DMS153 treated with DMSO at 0.1 percent for 48 hours (cell line): ENCODE measurements at regions not wholly inside any gene's neighbourhood (a gene's known extent, or its start where the extent isn't known, plus 50 kb on each side); places are given as distances from the start of the nearest gene placed in this dataset.
"Not testable (repeated sequence)": the region's sequence is repeated elsewhere in the genome, so short reads cannot be mapped to it uniquely, and the experiment has no call there.

Experiments
- DNase-seq: peaks from one replicate; lab custom pipeline; 2025; ENCODE audit not compliant: unreplicated experiment; lab: John Stamatoyannopoulos, UW

GRCh38 chr5:160479220-160479619, 57.6 kb downstream of the PTTG1 start:
- DNase-seq: no peak

DNA sequence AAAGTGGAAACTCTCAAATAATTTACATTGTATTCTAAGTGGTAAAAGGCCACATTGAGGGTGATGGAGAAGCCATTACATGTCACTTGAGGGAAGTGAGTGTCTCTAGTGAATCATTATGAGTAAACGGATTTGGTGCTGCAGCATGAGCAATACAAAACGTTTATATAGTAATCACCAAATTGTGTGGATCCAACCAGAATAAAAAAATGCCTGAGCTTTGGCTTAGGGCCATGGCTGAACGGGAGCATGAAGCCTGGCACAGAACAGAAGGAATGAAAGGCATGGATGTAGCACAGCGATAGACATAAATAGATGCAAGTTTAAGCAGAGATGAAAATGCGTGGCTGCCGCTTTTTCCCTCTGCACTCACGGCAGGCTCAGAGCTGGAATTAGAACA, 58.3 kb downstream of the PTTG1 start:
- DNase-seq: no peak

DNA sequence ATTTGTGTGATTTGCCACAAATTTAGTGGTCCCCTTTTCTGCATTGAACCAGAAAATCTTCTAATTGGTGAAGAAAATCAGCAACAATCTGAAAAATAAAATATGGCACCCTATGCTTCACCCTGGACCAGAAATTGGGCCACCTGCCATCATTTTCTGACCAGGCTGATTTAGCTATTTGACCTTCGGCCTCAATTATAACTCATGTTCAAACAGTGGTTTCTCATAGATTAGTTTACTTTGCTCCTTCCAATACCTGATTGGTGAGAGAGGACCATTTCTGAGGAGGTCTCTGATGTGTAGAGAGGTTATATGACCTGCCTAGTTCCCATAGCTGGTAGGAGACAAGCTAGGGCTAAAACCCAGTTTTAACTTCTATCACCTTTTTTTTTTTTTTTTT, 59.0 kb downstream of the PTTG1 start:
- DNase-seq: no peak

GRCh38 chr5:160484678-160485077, 63.0 kb downstream of the PTTG1 start:
- no peak for DNase-seq

DNA sequence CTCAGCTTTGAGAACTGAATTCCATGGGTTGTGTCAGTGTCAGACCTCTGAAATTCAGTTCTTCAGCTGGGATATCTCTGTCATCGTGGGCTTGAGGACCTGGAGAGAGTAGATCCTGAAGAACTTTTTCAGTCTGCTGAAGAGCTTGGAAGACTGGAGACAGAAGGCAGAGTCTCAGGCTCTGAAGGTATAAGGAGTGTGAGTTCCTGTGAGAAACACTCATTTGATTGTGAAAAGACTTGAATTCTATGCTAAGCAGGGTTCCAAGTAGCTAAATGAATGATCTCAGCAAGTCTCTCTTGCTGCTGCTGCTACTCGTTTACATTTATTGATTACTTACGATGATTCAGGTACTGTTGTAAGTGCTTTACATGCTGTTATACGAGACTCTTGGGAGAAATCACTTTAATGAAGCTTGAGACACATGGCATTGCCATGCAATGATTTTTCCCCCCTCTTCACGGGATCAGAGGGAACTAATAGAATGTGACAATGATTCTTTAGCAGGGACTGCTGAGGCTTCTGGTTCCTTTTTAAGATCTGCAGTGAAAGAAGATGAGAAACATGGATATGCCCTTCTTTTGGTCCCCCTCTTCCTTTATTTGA, 63.8 kb downstream of the PTTG1 start:
- no peak for DNase-seq

DNA sequence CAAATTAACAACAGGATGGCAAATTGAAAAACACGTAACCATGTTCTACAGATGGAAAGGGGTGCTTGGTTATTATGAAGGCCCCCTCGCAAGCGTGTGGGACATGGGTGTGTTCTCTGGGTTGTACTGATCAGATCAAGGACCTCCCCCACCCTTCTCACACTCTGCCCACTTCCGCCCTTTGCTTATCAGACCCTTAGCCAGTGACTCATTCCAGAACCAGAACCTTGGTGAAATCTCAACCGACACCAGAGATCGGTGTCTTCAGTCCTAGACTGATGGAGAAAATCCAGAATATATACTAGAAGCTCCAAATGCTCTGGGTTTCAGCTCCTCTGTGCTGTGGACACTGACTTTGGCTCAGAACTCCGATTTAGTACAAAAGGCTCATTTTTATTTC, 64.9 kb downstream of the PTTG1 start:
- no peak for DNase-seq

DNA sequence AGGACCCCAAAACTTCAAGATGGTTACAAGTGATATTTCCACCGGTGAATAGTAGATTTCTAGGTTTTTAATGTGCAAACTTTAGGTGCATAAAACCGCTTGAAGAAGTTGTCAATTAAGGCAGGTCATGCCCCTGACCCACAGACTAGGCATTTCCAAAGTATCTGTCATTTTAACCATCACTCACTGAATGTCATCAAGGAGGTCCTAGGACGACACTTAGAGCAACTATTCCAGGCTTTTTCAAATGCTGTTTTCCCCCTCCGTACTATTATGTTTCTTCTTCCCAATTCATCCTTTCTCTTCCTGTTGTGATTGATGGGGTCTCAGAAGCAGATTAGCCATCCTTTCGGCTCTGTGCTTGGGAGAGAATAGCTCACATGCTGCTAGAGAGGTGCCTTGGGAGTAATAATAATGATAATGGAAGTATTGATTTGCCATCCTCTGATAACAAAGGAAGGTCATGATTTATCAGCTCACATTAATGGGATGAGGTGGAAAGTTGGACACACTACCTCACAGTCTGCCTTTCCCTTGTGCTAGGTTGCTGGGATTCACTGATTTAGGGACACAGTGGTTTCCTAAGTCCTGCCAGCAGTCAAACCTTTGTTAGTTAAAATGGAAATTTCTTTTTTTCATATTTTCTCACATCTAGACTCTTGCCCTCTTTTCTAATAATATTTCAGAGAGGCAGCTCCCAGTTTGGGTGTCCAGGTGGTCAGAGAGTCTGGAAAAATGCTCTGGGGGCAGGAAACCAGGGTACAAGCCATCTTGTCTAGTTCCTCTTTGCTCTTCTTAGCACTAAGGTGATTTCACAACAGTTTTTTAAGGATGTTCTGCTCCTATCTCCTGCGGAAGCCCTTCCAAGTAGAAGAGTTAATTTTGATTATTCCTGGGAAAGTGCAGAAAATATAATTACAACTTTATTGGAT, 67.0 kb downstream of the PTTG1 start:
- no peak for DNase-seq

DNA sequence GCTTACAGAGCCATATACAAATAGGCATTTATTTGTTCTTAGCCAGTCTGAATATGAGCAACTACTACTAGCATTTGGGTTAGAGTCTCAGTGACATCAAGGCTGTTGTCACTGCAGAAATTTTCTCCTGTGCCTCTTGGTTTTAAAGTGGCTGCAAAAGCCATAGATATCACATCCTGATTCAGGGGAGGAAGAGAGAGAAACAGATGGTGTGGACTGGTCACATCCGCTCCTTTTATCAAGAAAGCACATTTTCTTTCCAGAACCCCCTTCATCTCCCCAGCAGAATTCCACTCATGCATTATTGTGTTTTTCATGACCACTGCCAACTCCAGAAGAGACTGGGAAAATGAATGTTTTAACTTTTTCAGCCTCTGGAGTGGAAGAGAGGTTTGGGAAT, 69.8 kb downstream of the PTTG1 start:
- DNase-seq: no peak

DNA sequence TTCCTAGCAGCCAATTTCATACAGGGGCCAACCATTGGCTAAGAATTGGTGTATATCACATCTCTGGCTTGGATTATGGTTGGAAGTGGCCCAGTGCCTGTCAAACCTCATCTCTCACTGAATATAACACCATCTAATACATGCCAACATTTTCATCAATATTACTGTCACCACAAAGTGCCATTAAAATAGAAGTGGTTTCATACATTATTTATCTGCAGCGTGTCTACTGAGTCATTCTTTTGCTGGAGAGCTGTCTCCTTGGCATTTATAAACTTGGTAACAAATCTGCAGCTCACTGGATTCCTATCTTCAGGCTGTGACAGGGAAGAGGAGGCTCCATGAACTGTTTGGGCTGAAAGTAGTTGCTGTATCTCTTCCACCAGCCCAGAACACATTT, 70.9 kb downstream of the PTTG1 start:
- DNase-seq: no peak

DNA sequence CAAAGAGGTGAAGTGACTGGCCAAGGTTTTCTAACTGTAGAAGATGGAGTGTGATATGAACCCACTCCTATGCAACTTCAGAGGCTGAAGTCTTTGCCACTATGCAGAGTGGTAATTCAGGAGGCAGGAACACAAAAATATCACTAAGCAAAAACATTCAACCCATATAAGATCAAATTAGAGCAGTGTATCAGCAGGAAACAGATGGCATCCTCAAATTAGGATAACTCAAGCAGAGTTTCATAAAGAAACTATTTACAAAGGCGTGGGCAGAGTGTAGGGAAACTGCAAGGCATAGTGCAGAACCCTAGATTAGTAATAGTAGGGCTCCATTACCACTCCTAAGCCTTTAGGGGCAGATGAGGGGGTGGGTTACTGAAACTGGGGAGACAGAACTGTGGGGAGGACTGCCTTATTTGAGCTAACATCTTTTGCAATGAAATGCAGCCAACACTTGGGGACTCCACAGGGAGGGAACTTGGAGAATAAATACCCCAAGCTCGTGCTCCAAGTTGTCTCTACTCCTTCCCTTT, 72.2 kb downstream of the PTTG1 start:
- no peak for DNase-seq

DNA sequence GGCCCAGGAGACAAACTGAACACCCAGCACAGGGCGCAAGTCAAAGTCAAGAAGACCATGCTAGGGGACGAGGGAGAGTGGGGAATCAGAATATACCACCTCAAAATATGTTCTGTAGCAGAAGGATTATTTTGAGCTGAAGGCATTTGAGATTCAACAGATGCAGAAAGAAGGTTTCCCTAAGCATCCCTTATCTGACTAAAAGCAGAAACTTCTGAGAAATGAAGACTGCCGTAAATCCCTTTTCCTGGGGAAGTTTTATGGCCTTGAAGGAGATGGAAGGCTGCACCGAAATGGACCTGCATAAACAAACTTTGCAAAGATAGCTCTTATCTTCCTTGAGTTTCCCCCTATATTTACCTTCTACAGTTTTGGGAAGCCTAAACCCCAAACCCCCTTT, 72.8 kb downstream of the PTTG1 start:
- no peak for DNase-seq

- DNase-seq: no peak
Observed at GRCh38 chr5:160496334-160496733, 74.7 kb downstream of the PTTG1 start.

DNA sequence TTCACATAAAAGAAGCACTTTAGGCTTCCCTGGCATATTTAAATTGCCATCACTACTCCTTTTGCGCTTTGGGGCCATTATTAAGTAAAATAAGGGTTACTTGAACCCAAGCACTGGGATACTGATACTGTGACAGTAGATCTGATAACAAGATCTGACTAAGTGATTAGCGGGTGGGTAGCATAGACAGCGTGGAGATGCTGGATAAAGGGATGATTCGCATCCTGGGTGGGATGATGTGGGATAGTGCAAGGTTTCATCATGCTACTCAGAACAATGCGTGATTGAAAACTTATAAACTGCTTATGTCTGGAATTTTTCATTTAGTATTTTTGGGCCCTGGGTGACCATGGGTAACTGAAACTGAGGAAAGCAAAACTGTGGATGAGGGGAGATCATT, 75.1 kb downstream of the PTTG1 start:
- no peak for DNase-seq

DNA sequence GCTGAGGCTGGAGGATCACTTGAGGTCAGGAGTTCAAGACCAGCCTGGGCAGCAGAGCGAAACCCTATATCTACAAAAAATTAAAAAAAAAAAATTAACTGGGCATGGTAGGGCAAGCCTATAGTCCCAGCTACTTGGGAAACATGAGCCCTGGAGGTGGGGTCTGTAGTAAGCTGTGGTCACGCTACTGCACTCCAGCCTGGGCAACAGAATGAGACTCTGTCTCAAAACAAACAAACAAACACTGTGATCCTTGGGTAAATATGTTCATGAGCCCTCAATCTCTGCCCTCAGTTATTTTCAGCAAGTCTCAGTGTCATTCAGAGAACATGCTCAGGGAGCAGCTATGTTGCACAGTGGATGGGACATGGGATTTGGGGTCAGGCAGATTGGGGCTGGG, 76.2 kb downstream of the PTTG1 start:
- no peak for DNase-seq

DNA sequence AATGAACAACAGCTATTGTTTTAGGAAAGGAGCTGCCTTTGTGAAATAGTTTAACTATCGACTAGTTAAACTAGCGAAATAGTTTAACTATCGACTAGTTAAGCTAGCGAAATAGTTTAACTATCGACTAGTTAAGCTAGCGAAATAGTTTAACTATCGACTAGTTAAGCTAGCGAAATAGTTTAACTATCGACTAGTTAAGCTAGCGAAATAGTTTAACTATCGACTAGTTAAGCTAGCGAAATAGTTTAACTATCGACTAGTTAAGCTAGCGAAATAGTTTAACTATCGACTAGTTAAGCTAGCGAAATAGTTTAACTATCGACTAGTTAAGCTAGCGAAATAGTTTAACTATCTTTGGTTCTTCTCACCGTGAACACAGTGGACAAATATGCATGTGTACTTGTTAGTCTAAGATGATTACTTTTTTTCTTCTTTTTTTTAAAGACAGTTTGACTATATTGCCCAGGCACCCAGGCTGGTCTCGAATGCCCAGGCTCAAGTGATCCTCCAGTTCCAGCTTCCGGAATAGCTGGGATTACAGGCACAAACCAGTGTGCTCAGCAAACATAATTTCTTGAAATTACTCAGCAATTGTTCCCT, 76.9 kb downstream of the PTTG1 start:
- DNase-seq: not testable (repeated sequence)

- no peak for DNase-seq
Observed at GRCh38 chr5:160500786-160501779, 79.4 kb downstream of the PTTG1 start.

DNA sequence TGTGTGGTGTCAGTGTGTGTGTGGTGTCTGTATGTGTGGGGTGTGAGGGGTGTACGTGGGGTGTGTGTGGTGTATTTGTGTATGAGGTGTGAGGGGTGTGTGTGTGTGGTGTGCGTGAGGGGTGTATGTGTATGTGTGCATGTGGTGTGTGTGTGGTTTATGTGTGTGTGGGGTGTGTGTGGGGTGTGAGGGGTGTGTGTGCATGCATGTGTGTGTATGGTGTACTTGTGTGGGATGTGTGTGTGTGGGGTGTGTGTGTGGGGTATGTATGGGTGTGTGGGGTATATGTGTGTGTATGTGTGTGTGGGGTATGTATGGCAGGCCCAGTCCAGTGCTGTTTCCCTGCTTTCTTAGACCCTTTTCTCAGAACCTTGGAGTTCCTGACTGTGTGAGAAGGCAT, 83.3 kb downstream of the PTTG1 start:
- no peak for DNase-seq

DNA sequence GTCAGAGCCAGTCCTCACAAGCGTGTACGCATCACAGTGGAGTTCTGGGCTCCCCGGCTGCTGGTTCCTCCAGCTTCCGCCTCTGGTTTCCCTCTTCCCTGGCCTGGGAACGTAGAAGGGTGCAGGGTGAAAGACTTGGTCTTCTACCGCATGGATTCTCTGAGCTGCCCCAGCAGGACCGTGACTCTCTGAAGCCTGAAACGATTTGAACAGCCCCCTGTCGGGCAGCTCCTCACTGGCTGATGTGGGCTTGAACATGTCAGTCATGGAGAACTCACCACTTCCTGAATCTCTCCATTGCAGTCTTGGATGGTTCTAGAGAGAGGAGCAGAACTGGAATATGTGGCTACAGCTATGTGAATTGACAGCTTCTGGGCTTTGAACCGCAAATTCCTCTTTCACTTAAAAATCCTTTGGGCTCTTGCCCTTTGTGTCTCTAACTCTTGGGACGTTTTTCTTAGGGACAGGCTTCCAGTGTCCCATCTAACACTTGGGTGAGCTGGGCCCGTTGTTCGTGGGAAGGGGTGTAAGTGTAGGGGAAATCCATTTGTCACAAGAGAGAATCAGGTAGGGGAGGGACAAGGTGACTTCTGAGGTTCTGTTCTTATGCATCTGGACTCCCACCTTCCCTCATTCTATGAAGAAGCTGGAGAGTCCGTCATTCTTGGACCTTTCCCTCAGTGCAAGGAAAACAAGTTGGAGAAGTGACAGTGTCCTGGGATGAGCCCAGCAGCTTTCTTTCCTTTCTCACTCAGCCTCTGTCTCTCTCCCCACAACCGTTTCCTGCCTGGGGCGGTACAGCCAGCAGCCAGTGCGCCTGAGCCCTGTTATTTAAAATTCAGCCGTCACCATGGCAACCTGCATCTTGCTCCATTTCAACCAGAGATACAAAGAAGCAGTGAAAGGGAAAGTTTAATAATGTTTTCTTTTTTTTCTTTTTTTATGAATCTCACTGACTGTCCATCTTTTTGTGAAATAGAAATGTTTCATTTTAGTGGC, 84.7 kb downstream of the PTTG1 start:
- no peak for DNase-seq

DNA sequence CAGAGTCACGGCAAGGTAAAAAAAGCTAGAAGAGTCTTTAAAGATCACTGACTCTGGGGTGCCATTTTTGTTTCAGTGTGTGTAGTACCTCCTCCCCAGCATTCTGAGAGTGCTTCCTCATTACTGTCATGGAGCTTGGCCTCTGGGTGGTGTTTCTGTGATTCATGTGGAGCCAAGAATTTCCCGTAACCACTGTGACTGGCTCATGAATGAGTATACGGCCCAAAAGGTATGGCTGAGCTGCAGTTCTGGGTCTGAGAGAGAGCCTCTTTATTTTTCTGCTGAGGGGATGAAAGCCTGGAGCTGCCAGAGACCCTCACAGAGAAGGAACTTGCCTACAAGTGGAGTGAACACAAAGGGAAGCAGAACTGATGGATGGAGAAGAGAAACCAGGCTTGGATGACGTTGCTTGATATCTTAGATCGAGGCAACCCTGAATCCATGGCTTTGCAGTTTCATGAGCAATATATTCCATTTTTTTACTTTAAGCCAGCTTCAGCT, 85.6 kb downstream of the PTTG1 start:
- no peak for DNase-seq
